Skin of body (tissue), 1 donor: ENCODE measurements at regions not wholly inside any gene's neighbourhood (a gene's known extent, or its start where the extent isn't known, plus 50 kb on each side); places are given as distances from the start of the nearest gene placed in this dataset.
"Not testable (repeated sequence)": the region's sequence is repeated elsewhere in the genome, so short reads cannot be mapped to it uniquely, and the experiment has no call there.

ENCODE experiments used
- DNase-seq: peaks from one replicate; lab custom pipeline; 2025; lab: John Stamatoyannopoulos, UW

DNA sequence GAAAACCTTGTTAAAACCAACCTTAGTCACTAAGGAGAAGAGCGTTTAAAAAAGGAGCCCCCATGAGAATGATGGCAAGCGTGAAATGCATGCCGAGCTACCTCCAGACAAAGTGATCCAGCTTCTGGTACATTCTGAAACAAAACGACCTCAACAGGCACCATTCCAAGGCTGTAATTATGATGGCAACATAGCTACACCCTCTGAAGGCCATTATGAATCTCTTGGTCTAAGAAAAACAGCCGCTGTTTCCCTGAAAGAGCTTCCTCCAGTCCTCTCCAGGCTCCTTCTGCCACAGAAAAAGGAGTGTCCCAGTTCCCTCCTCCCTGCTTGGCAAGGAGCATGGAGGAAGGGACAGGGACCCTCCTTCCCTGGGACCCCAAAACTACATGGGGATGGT is 50.0 kb upstream of the ABLIM1 start:
- DNase-seq = no peak

DNA sequence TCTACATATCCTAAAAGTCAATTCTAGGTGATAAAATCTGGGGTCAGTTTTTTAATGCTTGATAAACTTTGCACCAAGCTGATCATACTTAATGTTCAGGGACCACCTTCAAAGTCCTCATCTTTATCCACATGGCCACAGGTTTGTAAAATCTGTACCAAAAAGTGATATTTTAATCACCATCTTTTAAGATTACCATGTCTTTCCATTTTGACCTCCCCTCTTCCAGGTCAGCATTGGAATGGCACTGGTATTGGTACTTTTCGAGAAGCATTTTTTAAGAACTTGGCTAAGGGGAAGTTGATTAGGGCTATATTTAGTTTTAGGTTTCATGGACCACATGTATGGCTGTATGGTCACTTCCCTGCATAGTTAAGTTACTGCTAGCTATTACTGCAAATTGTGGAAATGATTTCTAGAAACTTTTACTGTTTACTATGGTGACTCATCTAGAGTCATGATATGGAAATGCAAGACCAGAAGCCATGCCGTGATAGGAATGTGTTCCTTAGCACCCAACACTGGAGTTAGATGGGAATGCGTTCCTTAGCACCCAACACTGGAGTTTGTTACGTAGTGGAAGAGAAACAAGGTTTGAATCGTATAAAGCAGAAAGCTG is 50.8 kb upstream of the ABLIM1 start:
- DNase-seq = no peak

DNA sequence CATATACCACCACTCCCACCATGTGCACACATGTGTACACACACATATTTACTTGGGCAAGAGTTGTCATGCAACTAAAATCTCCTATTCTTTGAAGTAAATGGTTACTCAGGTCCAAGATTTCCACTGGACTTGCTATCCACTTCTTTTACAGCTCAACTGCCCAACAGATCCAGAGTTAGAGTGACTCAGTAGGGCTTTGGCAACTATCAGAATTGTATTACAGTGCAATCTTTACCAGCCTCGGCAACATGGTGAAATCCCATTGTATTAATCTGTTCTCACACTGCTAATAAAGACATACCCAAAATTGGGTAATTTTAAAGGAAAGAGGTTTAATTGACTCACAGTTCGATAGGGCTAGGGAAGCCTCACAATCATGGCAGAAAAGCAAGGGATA is 51.9 kb upstream of the ABLIM1 start:
- no peak for DNase-seq

DNA sequence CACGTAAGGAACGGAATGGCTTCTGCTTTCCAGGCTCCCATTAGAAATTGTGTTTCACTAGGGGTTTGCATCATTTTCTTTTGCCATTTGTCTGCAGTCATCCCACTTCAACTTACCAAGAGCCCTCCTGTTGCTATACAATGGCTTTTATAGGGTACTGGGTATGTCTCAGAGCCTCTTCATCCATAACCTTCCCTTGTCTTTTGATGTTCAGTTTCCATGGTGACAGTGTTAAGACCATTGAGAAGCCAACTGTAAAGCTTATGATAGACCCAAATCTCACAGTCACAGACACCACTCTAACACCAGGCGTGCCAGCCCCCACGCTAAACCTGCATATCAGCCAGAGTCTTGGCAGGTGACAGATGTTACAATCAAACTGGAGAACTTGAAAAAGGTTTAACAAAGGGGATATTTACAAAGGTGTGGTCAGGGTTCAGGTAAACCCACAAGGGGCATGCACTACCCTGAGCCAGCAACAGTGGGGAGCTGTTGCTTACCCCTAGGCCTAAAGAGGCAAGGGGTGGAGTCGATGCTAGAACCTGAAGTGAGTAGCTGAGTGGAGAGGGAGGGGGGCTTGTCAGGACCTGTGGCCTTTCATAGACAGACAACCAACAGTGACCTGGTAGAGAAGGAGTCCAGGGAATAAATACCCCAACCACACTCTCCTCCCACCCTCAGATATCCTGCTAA is 53.2 kb upstream of the ABLIM1 start:
- no peak for DNase-seq

DNA sequence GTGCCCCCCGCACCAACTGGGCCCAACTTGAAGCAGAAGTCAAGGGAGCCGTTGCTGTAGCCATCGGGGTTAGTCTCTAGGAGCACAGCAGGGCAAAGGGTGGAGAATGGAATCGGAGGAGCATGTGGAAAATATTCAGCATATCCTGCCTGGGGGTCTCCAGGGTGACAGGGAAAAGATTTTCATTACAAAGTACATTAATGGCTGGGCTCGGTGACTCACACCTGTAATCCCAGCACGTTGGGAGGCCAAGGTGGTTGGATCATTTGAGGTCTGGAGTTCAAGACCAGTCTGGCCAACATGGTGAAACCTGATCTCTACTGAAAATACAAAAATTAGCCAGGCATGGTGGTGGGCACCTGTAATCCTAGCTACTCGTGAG is 53.8 kb upstream of the ABLIM1 start:
- no peak for DNase-seq

DNA sequence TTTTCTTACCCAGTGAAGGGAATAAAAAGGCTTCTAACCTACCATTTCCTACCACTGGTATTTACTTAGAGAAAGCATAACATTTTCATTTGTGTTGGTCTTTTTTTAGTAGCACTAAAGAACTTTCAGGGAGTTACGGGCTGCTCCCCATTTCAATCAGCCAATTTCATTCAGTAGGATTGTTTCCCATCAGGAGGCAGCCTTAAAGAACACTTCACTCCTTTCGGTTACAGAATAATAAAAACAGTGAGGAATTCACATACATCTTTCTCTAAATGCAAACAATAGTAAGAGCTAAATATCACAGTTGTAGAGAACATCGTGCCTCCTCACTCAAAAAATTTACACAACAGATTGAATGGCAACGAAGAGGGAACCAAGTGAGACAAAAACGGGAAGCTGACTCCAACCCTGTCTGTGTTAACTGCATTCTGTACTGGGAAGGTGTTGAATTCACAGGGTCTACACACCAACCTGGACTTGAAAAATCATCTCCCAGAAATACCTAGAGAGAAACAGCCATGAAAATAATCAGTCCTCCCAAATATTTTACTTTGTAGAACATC is 55.5 kb upstream of the ABLIM1 start:
- no peak for DNase-seq

DNA sequence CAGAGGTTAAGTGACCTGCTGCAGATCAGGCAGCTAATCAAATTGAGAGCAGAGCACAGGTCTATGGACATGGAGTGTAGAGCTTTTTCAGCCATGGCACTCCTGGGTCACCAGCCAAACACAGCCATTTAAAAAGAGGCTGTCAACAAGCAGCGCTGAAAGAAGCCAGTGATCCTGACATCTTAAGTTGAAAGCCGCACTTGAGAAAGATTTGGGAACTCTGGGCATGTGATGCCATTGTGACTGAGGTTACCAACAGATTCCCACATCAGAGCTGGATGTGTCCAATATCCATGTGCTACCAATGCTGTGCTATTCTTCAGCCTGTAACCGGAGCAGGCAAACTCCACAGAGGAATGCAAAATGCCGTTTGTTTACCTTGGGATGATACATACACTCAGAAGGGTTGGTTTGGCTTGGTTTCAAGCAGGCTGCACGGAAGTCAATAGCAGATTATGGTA is 56.2 kb upstream of the ABLIM1 start:
- no peak for DNase-seq

DNA sequence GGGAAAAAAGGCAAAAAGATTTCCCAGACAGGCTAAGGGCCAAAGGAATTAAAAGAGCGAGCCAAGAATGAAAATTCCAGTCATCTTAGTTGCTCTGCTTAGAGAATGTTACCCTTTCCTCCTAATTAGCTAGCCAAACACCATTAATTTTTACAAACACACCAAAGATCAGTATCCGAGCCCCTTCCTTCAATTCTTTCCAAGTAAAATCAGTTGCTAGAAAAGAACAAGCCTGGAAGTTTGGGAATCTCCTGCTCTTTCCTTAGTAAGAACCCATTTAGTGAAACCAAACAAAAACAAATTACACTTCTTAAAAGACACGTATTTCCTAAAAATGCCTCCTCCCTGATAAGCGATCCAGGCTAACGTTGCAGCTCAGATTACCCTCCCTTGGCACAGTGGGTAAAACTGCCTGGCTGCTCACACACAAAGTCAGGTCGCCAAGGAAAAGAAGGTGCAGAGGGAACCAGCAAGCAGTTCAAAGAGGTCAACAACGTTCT is 57.1 kb upstream of the ABLIM1 start:
- no peak for DNase-seq

DNA sequence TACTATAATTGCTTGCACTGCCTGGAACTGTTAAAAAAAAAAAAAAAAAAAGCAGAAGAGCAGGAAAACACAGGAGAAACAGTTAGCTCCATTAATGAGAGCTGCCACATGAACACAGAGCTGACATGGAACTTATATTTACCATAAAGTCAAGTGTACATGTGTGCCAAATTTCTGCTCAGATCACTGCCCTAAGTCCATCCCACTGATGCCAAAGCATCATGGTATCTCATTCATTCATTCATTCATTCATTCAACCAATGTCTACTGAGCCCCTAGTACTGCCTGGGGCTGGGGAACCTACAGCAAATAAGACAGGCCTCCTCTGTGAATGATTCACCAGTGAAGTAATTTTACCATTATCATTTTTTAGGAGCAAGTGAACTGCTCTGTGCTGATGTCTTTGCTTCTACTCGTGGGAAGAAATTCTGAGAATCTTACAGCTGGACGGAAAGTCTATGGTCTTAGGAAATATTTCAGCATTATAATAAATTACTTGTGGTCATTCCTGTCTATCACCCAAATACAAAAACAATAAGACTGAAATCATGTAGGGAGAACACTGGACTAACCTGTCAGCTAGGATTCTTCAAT is 58.8 kb upstream of the ABLIM1 start:
- no peak for DNase-seq

DNA sequence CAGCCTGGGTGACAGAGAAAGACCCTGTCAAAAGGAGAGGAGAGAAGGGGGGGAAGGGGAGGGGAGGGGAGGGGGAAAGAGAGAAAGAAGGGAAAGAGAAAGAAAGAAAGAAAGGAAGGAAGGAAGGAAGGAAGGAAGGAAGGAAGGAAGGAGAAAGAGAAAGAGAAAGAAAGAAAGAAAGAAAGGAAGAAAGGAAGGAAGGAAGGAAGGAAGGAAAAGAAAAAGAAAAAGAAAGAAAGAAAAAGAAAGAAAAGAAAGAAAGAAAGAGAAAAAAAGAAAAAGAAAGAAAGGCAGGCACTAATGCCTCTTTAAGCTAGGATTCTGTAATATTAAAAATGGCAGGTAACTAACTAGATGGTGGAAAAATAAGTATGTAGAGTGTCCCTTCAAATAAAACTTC is 59.8 kb upstream of the ABLIM1 start:
- DNase-seq = not testable (repeated sequence)

DNA sequence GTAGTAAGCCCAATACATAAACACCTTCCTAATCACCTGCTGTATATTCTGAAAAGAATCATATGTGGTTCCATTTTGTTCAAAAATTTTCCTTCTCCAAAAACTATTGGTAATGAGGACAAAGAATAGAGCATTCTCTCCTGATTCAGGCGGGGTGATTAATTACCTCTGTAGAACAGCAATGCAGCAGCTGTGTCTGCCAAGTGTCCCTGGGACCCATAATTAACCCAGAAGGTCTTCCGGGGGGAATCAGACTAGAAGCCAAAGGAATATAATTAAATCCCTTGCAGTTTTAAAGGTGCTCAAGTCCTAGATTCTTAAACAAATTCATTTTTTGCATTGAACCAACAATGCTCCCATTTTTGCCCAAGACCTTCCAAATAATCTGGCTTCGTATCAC is 60.3 kb upstream of the ABLIM1 start:
- no peak for DNase-seq

DNA sequence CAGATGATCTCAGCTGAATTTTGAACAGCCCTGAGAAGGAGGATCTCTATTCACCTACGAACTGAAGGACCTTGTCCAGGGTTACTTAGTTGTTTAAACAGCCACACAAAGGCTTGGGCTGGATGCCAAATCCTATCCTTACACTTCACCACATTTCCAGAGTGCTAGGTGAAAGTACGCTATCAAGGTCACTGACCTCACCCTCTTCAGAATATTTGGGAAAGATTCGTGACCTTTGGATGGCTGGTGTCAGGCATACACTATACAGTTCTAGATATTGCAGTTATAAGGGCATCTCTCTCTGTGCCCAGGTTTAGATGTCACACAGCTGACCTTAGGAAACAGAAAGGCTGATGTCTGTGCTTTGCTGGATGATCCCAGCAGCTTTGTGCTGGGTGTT is 61.2 kb upstream of the ABLIM1 start:
- DNase-seq = no peak

DNA sequence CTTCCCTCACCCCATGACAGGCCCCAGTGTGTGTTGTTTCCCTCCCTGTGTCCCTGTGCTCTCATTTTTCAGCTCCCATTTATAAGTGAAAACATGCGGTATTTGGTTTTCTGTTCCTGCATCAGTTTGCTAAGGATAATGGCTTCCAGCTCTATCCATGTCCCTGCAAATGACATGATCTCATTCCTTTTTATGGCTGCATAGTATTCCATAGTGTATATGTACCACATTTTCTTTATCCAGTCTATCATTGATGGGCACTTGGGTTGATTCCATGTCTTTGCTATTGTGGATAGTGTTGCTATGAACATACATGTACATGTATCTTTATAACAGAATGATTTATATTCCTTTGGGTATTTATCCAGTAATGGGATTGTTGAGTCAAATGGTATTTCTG is 61.9 kb upstream of the ABLIM1 start:
- DNase-seq = not testable (repeated sequence)

DNA sequence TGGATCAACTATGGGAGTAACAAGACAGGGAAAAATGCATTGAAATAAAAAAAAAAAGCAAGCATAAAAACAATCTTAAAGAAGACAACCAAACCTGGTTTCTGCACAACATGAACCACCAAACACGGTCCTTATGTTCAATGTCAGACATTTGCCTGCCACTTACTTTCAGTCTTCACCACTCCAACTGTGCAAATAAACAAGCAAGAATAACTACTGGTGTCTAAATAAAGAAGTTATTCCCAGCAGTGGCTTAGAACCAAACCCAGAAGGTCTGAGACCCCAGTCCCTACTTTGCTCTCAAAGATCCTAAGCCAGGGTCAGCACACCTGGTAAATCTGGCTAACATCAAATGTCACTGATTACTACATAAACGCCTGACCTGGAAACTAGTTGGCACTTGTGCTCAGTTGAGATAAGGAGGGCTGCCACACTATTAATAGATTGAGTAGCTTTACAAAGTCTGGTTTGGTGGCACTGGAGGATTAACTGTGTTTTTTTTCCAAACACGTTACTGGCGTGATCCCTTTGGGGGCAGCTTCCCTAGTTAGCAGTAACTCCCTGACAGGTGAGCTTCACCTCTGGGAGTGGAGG is 62.7 kb upstream of the ABLIM1 start:
- no peak for DNase-seq

DNA sequence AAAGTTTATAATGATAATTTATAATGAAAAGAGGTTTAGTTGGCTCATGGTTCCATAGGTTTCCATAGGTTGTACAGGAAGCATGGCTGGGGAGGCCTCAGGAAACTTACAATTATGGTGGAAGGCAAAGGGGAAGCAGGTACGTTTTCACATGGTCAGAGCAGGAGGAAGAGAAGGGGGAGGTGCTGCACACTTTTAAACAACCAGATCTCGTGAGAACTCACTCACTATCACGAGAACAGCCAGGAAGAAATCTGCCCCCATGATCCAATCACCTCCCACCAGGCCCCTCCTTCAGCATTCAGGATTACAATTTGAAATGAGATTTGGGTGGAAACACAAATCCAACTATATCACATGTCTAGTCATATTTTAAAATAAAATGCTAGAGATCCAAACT is 64.1 kb upstream of the ABLIM1 start:
- not testable (repeated sequence) for DNase-seq

DNA sequence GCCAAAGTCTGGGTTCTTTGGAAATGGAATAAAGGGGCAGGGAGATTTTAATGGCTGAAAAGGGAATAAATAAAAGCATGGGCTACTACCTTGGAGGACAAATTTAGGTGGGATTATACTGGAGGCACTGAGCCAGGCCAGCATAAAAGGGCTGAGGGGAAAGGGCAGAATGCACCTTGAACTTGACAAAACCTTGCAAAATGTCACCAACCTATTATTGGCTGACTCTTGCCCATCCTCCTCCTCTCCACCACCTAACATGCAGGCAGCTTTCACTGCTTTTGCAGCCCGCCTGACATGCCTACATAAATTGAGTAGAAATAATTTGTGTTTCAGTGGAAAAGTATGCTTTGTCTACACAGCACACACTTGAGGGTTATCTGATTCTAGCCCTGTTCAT is 65.3 kb upstream of the ABLIM1 start:
- no peak for DNase-seq

DNA sequence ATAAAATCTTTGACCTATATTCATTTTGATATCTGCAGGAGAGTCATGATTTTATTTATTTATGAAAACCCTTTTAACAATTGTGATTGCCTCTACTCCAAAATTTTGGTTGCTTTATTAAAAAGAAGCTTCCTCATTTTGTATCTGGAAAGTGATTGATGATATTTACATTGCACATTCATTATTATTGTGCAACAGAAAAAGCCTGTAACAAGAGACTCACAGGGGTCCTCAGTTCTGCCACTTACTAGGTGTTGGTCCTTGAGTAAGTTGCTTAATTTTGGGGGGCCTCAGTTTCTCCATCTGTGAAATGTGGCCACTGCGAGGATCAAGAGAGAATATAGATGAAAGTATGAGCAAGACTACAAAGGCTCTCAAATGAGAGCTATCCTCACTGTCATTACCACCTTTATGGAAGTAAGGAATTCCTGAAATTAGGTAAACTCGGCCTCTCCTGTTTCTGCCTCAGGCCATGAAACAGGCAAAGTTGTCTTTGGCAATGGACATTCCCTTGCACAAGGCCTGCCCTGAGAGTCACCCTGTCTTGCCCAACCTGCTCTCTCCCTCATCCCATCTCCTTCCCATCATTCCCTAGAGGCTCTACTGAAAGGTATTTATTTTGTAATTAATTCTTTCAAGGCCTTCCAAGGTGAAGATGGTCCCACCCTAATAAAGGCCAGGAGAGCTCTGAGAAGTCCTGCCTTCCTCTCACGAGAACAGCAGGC is 66.1 kb upstream of the ABLIM1 start:
- DNase-seq = no peak

DNA sequence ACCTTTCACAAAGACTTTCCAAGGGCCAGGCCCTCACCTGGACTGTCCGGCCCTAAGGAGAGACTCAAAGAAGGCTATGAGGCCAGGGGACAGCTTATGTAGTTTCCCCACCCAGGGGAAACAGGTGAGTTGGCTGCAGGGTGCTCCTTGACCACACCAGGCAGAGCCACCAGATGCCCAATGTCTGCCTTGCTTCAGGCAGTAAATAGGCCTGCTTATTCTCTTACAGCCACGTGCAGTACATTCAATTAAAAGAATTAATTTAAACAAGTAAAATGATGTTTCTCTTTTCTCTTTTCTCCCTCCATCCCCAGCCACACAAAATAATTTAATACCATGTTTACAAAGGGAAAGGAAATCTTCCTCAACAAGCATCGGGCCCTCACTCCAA is 66.6 kb upstream of the ABLIM1 start:
- no peak for DNase-seq

DNA sequence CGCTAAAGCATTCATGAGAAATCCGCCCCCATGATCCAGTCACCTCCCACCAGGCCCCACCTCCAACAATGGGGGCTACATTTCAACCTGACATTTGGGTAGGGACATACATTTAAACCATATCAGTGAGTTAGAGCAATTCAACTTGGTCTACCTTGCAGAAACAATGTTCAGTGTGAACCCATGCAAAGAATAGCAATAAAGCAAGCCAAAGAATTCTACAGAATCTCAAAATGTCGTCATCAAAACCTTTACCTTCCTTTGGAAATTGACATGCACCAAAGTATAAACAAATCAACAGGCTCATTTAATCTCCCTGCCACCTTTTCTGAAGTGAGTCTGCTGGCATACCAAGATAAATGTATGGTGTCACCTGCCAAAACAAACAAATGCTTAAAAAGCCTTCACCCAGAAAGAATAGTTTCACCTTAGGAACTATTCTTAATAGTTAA is 68.8 kb upstream of the ABLIM1 start:
- no peak for DNase-seq

DNA sequence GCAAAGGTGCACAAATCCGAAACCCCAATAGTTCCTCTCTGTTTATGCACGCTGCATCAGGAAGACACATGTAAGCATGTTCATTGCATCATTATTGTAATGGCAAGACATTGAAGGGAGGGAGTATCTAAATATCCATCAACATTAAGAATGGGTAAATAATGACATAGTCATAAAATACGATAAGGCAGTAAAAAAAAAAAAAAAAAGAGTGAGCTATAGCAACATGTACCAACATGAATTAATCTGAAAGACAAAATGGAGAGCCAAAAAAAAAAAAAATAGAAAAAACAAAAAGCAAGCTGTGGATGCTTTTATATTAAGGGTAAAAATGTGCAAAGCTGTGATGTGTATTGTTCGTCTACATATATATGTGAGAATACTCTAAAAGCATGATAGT is 70.2 kb upstream of the ABLIM1 start:
- no peak for DNase-seq

DNA sequence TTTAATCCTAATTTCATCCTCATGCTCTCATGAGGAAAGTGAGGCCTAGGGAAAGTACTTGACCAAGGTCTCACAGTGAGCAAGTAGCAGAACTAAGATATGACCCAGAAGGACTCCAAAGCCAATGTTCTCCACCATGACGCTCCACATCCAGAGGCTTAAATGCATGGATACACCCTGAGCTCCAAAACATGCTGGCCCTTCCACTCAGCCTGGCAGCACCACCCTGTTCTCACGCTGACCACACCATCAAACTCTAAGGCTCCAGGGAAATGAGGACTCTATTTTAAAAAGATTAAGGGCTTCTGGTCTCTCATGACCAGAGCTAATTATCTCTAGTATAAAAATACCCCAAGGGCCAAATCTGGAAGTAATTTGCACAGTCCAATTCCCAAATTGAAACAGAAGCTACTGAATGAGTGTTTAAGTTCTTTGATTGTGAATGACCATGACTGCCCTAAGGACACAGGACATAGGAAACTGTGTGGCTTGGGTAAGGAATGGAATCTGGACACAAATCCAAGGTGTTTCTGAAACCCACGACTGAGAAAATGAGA is 71.1 kb upstream of the ABLIM1 start:
- DNase-seq = no peak
